Astrocyte (in vitro differentiated cells and primary cell): ENCODE measurements at regions not wholly inside any gene's neighbourhood (a gene's known extent, or its start where the extent isn't known, plus 50 kb on each side); places are given as distances from the start of the nearest gene placed in this dataset.

Experiments used
- EZH2 ChIP-seq: IDR thresholded peaks from 2 replicates; pipeline ENCODE4 v1.6.1; 2012; ENCODE audit warnings: mild to moderate bottlenecking, low read length, inconsistent platforms; ENCODE audit not compliant: insufficient read depth
- TF ChIP-seq, protein P1 (sequence below): IDR thresholded peaks from 2 replicates; pipeline ENCODE4 v1.5.1; 2011; ENCODE audit warnings: low read depth, mild to moderate bottlenecking, inconsistent platforms, low read length, moderate library complexity; ENCODE audit not compliant: insufficient read depth

DNA sequence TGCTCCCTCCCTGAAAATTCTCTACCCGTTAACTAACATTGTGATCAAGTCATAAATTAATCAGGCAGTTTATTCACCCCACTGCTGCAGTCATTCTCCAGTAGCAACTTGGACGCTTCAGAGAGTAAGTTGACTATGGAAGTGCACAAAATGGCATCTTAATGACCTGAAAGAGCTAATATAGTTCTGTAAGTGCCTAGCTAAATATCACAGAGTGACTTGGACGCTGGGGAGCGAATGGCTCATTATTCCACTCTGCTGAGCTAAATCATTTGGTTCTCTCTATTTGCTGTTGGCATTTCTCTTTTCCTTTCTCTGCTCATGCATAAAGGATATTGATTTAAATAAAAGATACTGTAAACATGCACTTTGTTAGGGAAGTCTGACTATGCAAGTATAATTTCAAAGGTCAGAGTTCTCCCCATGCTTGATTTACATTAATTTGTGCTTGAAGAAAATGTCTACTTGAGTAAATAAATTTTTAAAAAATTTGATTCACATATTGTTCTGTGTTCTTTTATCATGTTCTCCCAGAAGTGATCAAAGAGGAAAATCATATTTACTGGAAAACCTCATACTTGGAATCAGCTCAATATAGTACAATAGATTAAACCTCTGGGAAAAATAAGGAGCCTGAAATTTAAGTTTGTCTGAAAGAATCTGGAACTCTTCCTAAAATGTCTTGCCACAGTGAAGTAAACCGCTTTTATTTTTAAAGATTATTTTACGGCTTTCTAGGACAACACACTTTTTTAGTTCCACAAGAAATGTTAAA, 169.5 kb upstream of the HAPLN1 start:
- TF ChIP-seq, protein P1, sequence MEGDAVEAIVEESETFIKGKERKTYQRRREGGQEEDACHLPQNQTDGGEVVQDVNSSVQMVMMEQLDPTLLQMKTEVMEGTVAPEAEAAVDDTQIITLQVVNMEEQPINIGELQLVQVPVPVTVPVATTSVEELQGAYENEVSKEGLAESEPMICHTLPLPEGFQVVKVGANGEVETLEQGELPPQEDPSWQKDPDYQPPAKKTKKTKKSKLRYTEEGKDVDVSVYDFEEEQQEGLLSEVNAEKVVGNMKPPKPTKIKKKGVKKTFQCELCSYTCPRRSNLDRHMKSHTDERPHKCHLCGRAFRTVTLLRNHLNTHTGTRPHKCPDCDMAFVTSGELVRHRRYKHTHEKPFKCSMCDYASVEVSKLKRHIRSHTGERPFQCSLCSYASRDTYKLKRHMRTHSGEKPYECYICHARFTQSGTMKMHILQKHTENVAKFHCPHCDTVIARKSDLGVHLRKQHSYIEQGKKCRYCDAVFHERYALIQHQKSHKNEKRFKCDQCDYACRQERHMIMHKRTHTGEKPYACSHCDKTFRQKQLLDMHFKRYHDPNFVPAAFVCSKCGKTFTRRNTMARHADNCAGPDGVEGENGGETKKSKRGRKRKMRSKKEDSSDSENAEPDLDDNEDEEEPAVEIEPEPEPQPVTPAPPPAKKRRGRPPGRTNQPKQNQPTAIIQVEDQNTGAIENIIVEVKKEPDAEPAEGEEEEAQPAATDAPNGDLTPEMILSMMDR = no peak
- TF ChIP-seq EZH2 = no peak
